ENCODE measurements at regions not wholly inside any gene's neighbourhood (a gene's known extent, or its start where the extent isn't known, plus 50 kb on each side); places are given as distances from the start of the nearest gene placed in this dataset.

- DNase-seq (ENCODE audit: extremely low read depth in 1 of 2, low read depth in 1 of 2): no peak
These were observed 475.6 kb upstream of the CWC22 start for GRCh38 chr2:180482696-180483095.

GRCh38 chr2:180481998-180482397 is 474.9 kb upstream of the CWC22 start:
- no peak for DNase-seq (ENCODE audit: extremely low read depth in 1 of 2, low read depth in 1 of 2)

- DNase-seq (ENCODE audit: extremely low read depth in 1 of 2, low read depth in 1 of 2): no peak
These were observed 471.8 kb upstream of the CWC22 start for GRCh38 chr2:180478883-180479282.

GRCh38 chr2:180474716-180475115 is 467.6 kb upstream of the CWC22 start:
- no peak for DNase-seq (ENCODE audit: extremely low read depth in 1 of 2, low read depth in 1 of 2)

GRCh38 chr2:180473456-180473855 is 466.4 kb upstream of the CWC22 start:
- no peak for DNase-seq (ENCODE audit: extremely low read depth in 1 of 2, low read depth in 1 of 2)

- no peak for DNase-seq (ENCODE audit: extremely low read depth in 1 of 2, low read depth in 1 of 2)
These were observed 465.0 kb upstream of the CWC22 start for GRCh38 chr2:180472133-180472532.

- DNase-seq (ENCODE audit: extremely low read depth in 1 of 2, low read depth in 1 of 2): no peak
These were observed 456.5 kb upstream of the CWC22 start for GRCh38 chr2:180463608-180464007.

- DNase-seq (ENCODE audit: extremely low read depth in 1 of 2, low read depth in 1 of 2): no peak
These were observed 454.7 kb upstream of the CWC22 start for GRCh38 chr2:180461761-180462160.

- DNase-seq (ENCODE audit: extremely low read depth in 1 of 2, low read depth in 1 of 2): no peak
These were observed 449.7 kb upstream of the CWC22 start for GRCh38 chr2:180456801-180457200.

- DNase-seq (ENCODE audit: extremely low read depth in 1 of 2, low read depth in 1 of 2): no peak
These were observed 443.7 kb upstream of the CWC22 start for GRCh38 chr2:180450841-180451240.

- no peak for DNase-seq (ENCODE audit: extremely low read depth in 1 of 2, low read depth in 1 of 2)
These were observed 442.2 kb upstream of the CWC22 start for GRCh38 chr2:180449171-180449915.

- no peak for DNase-seq (ENCODE audit: extremely low read depth in 1 of 2, low read depth in 1 of 2)
These were observed 439.4 kb upstream of the CWC22 start for GRCh38 chr2:180446492-180446891.

- no peak for DNase-seq (ENCODE audit: extremely low read depth in 1 of 2, low read depth in 1 of 2)
These were observed 436.8 kb upstream of the CWC22 start for GRCh38 chr2:180443888-180444287.

GRCh38 chr2:180442860-180443644 is 436.0 kb upstream of the CWC22 start:
- DNase-seq (ENCODE audit: extremely low read depth in 1 of 2, low read depth in 1 of 2): no peak

GRCh38 chr2:180419212-180419611 is 412.1 kb upstream of the CWC22 start:
- DNase-seq (ENCODE audit: extremely low read depth in 1 of 2, low read depth in 1 of 2): no peak

- no peak for DNase-seq (ENCODE audit: extremely low read depth in 1 of 2, low read depth in 1 of 2)
These were observed 409.5 kb upstream of the CWC22 start for GRCh38 chr2:180416627-180417026.

- no peak for DNase-seq (ENCODE audit: extremely low read depth in 1 of 2, low read depth in 1 of 2)
These were observed 406.2 kb upstream of the CWC22 start for GRCh38 chr2:180413336-180413735.

GRCh38 chr2:180412219-180412618 is 405.1 kb upstream of the CWC22 start:
- DNase-seq (ENCODE audit: extremely low read depth in 1 of 2, low read depth in 1 of 2): no peak

- no peak for DNase-seq (ENCODE audit: extremely low read depth in 1 of 2, low read depth in 1 of 2)
These were observed 404.6 kb upstream of the CWC22 start for GRCh38 chr2:180411661-180412060.

- no peak for DNase-seq (ENCODE audit: extremely low read depth in 1 of 2, low read depth in 1 of 2)
These were observed 399.6 kb upstream of the CWC22 start for GRCh38 chr2:180406687-180407086.

GRCh38 chr2:180405520-180405919 is 398.4 kb upstream of the CWC22 start:
- DNase-seq (ENCODE audit: extremely low read depth in 1 of 2, low read depth in 1 of 2): no peak

GRCh38 chr2:180394305-180394704 is 387.2 kb upstream of the CWC22 start:
- no peak for DNase-seq (ENCODE audit: extremely low read depth in 1 of 2, low read depth in 1 of 2)
